NCI-H1417 treated with DMSO at 0.1 percent for 48 hours (cell line): ENCODE measurements at regions not wholly inside any gene's neighbourhood (a gene's known extent, or its start where the extent isn't known, plus 50 kb on each side); places are given as distances from the start of the nearest gene placed in this dataset.
A peak's percentile ranks its signal among the peaks of the same experiment; 100 is the strongest.
"Not testable (repeated sequence)": the region's sequence is repeated elsewhere in the genome, so short reads cannot be mapped to it uniquely, and the experiment has no call there.

ENCODE experiments used
- DNase-seq: peaks from one replicate; lab custom pipeline; 2025; lab: John Stamatoyannopoulos, UW

- no peak for DNase-seq
Observed at GRCh38 chr20:2203436-2203835, 92.4 kb upstream of the TGM3 start.

GRCh38 chr20:2204021-2204420 is 91.8 kb upstream of the TGM3 start:
- no peak for DNase-seq

GRCh38 chr20:2206957-2207769 is 88.6 kb upstream of the TGM3 start:
- peak; percentile 27 for DNase-seq

GRCh38 chr20:2207770-2208097 is 88.1 kb upstream of the TGM3 start:
- no peak for DNase-seq

GRCh38 chr20:2208897-2209296 is 86.9 kb upstream of the TGM3 start:
- no peak for DNase-seq

GRCh38 chr20:2210646-2211552 is 84.9 kb upstream of the TGM3 start:
- DNase-seq = no peak

GRCh38 chr20:2212456-2213015 is 83.3 kb upstream of the TGM3 start:
- DNase-seq = no peak

GRCh38 chr20:2213401-2213800 is 82.4 kb upstream of the TGM3 start:
- no peak for DNase-seq

GRCh38 chr20:2217857-2218539 is 77.8 kb upstream of the TGM3 start:
- DNase-seq = no peak

- no peak for DNase-seq
Observed at GRCh38 chr20:2219481-2220006, 76.3 kb upstream of the TGM3 start.

GRCh38 chr20:2220298-2220697 is 75.5 kb upstream of the TGM3 start:
- no peak for DNase-seq

GRCh38 chr20:2221921-2222320 is 73.9 kb upstream of the TGM3 start:
- DNase-seq = no peak

- no peak for DNase-seq
Observed at GRCh38 chr20:2223558-2224367, 72.0 kb upstream of the TGM3 start.

GRCh38 chr20:2224368-2224639 is 71.5 kb upstream of the TGM3 start:
- DNase-seq = no peak

GRCh38 chr20:2227285-2227684 is 68.5 kb upstream of the TGM3 start:
- DNase-seq = not testable (repeated sequence)

GRCh38 chr20:2227861-2228260 is 67.9 kb upstream of the TGM3 start:
- no peak for DNase-seq

GRCh38 chr20:2228926-2229325 is 66.9 kb upstream of the TGM3 start:
- DNase-seq = no peak

- no peak for DNase-seq
Observed at GRCh38 chr20:2230726-2231488, 64.9 kb upstream of the TGM3 start.

- DNase-seq = no peak
Observed at GRCh38 chr20:2231701-2232100, 64.1 kb upstream of the TGM3 start.

- peak; percentile 83 for DNase-seq
Observed at GRCh38 chr20:2234598-2235191, 61.1 kb upstream of the TGM3 start.
